GM18498 (cell line): ENCODE measurements at regions not wholly inside any gene's neighbourhood (a gene's known extent, or its start where the extent isn't known, plus 50 kb on each side); places are given as distances from the start of the nearest gene placed in this dataset.

Experiments used
- ATAC-seq: cut with Tn5 transposase; IDR thresholded peaks from one replicate; pipeline ENCODE4 v1.9.1; 2021; ENCODE audit warnings: mild to moderate bottlenecking, moderate library complexity; ENCODE audit not compliant: unreplicated experiment

GRCh38 chr3:124519591-124520194 is 210.6 kb upstream of the UMPS start:
- no peak for ATAC-seq

GRCh38 chr3:124520970-124521369 is 209.3 kb upstream of the UMPS start:
- no peak for ATAC-seq

DNA sequence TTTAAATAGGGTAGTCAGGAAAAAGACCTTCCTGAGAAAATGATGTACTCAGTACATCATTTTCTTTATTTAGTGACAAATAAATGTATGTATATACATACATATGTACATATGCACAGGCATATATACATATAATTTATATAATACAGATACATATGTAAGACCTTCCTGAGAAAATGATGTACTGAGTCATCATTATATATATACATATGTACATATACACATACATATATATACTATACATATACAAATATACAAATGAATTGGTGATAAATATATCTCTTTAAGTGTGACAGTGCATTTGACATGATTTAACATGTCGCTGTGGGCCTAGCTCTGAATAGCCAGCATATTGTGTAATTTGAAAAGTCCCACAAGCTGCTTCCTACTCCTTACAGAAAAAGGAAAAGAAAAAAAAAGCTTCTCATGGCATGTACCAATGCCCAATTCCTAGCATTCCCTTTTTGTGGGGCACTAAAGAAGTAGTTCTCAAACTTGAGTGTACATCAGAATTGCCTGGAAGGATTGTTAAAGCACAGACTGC is 208.1 kb upstream of the UMPS start:
- no peak for ATAC-seq

- ATAC-seq = no peak
Measured at GRCh38 chr3:124526601-124527000, 203.7 kb upstream of the UMPS start.

DNA sequence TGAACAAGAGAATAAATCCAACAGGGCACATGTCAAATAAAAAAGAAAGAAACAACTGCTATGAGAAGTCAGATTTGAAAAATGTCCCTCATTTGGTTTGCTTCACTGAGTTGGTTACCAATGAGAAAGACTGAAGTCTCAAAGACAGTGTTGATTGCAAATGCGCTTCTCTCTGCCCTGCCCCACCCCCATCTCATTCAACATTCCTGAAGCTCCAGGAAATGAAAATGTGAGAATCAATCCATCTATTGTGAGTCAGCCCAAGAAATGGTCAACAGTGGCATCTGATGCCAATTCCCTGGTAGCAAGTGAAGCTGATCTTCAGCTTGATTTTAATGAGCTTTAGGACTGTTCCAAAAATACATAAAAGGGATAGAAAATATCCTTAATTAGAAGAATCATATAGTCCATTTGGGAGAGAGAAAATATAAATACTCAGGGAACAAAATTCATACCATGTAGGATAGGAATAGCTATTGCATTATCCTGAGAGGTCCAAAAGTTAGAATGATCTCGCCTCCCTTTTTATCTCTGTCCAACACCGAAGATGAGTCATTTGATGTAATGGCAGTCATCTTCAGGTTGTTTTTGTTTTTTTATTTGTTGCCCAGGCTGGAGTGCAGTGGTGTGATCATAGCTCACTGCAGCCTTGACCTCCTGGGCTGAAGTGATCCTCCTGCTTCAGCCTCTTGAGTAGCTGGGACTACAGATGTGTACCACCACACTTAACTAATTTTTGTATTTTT is 200.3 kb upstream of the UMPS start:
- ATAC-seq = no peak

DNA sequence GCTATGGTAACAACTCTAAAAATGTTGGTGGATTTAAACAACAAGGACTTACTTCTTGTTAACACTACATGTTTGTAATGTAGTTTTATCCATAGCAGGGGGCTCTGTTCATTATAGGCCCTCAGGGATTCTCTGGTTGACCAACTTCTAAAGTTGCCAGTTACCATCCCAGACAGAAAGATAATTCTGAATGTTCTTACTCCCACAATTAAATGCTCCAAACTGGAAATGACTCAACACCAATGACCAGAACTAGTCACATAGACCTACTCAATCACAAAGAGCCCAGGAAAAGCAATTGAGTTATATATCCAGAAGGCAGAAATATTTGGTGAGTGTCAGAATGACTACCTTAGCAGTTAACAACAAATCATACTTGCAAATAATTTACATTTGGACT is 199.3 kb upstream of the UMPS start:
- ATAC-seq = no peak

DNA sequence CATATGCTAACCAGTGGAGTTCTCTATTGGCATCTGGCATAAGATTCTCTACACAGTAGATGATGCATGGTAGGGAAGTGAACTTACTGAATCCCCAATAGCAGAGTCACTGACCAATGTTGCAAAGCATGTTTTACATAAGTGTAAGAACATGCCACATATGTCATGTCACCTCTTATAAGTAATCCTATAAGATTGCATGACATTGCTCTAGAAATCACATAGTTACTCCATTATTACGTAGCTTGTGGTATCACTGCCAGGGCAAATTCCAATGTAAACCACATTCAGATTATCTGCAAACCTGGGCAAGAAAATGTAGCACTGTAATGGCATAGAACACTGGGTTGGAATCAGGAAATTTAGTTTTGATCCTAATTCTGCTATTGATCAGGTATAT is 198.2 kb upstream of the UMPS start:
- ATAC-seq = no peak

GRCh38 chr3:124535306-124535705 is 194.9 kb upstream of the UMPS start:
- no peak for ATAC-seq

DNA sequence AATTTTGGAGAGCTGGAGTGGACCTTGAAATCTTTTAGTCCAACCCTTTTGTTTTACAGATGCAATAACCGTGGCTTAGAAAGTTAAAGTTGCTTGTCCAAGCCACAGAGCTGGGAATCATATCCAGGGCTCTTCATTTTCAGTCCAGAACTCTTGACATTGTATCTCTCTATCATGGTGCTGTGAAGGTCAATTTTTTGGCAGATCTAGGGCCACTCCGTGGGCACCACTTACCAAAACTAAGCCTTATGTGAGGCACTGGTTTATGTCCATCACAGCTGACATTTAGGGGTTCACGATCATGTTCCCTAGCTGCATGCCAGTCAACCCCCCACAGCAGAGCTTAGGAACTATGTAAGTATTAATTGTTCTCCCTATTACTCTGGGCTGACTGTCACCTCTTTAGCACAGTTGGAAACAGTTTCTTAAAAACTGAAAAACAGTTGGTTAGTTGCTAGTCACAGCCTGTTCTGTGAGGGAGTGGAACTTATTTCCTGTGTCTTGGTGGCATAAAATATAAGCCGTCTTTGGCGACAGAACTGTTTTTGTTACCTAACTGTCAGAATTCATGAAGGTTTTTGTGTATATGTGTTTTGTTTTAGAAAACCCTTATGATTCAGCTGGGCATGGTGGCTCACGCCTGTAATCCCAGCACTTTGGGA is 189.6 kb upstream of the UMPS start:
- ATAC-seq = no peak

DNA sequence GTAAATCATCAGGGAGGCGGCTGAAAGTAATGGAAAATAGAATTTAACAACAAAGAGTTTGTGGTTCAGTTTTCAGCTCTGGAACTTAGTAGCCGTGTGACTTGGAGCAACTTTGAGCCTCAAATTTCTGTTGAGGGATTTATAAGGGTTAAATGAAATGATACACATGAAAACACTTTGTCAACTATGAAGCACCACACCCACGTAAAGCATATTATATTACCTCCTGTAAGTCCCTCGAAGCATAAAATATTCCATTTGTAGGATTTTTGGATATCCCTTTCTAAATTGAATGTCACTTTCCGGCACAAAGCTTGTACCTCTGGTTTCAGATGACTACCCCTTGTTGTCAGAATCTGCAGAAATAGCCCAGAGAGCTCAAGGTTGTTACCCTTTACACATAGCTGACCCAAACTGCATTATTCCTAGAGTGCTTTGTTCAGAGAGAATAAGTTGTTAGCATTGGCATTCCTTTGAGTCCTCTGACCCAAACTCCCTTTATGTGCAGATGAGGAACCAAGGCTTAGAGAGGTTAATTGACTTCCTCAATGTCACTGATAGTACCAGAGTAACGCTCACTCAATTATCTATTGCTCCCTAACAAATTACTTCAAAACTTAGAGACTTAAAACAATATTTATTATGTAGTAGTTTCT is 187.9 kb upstream of the UMPS start:
- ATAC-seq = no peak

GRCh38 chr3:124545891-124546290 is 184.4 kb upstream of the UMPS start:
- ATAC-seq = no peak

DNA sequence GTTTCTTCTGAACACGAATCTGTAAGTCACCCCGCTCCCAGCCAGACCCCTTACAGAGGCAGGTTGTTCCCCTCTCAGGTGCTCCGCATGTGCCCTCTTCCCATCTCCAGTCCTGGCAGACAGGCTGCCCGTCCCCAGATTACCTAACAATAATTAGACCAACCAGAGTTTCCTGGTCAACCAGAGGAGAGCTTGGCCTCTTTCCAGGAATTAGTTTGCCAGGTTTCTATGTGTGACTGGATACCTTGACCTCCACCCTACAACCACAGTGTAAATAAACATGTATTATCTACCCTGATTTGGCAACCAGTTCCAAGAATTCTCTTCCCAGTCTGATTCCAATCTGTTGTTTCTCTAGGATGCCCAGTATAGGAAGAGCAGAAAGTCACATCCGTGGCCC is 178.0 kb upstream of the UMPS start:
- no peak for ATAC-seq

- ATAC-seq = no peak
Measured at GRCh38 chr3:124553178-124553577, 177.1 kb upstream of the UMPS start.

- ATAC-seq = no peak
Measured at GRCh38 chr3:124556636-124557035, 173.6 kb upstream of the UMPS start.

- no peak for ATAC-seq
Measured at GRCh38 chr3:124557433-124558232, 172.6 kb upstream of the UMPS start.

GRCh38 chr3:124558991-124559845 is 171.0 kb upstream of the UMPS start:
- ATAC-seq = no peak

DNA sequence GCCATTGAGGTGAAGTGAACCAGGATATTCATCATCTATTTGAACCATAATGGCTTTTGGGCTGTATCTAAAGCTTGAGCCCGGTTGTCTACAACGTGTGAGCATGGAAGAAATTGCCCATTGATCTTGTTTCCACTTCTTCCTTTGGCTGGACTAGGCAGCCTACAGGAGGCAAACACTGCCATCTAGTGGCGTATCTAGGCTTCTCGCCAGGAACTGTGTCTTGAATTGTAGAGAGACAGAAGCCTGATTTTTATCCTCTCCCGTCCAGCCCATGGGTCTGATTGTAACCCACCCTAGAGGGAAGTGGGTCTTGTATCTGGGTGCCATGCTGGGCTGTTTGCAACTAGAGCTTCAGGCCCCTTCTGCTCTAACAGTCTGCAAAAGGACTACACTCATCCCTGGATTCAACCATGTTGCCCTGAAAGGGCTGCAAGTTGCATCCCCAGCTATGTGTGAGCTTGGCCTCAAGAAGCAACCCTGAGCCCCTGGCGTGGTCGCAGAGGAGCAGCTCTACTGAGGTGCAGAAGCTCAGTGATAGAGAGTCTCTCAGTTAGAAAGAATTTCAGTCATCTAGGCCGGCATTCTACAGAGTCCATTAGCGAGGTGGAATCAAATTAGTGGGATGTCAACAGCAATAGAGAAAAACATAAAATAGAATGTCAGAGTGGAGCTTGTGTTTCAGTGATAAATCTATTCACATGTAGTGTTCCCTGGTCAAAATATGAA is 170.2 kb upstream of the UMPS start:
- ATAC-seq = no peak

DNA sequence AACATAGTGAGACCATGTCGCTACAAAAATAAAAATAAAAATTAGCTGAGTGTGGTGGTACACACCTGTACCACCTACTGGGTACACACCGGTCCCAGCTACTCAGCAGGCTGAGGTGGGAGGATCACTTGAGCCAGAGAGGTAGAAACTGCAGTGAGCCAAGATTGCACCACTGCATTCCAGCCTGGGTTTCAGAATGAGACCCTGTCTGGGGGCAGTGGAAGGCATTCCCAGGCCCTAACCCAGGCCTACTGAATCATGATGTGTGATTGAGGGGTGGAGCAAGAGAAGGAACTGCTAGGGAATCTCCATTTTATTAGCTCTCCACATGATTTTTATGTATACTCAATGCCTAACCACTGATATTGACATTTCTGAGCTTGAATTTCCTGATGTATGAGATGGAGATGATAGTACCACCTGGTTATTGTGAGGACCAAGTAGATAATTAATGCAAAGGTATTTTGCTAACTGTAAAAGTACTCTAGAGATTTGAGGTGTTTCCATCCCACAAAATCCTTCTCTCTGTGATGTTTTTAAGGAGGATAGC is 169.5 kb upstream of the UMPS start:
- no peak for ATAC-seq

GRCh38 chr3:124562769-124563168 is 167.5 kb upstream of the UMPS start:
- ATAC-seq = no peak
